ENCODE measurements at regions not wholly inside any gene's neighbourhood (a gene's known extent, or its start where the extent isn't known, plus 50 kb on each side); places are given as distances from the start of the nearest gene placed in this dataset.

GRCh38 chr15:29468899-29469298 is 199.3 kb upstream of the NSMCE3 start:
- no peak overlapping the region for H3K9ac ChIP-seq (ENCODE audit: low read depth in 1 of 2, low read length in 2 of 2)
- no peaks in the 10 kb centered on the region for H3K36me3 ChIP-seq (ENCODE audit: control insufficient read depth in 4 of 4, insufficient read depth in 3 of 4, low read depth in 1 of 4, low read length in 3 of 4)
- TF ChIP-seq HNF4A (conservative IDR thresholded peaks at IDR 0.05) (no peak), SP1 (IDR thresholded peaks at IDR 0.05) (no peak), RXRA (IDR thresholded peaks at IDR 0.05) (no peak), NR2F2 (IDR thresholded peaks at IDR 0.05) (no peak), ATF3 (IDR thresholded peaks at IDR 0.05) (no peak), GABPA (IDR thresholded peaks at IDR 0.05 in 1 of 2, conservative IDR thresholded peaks at IDR 0.05 in 1 of 2) (no peak), MAX (IDR thresholded peaks at IDR 0.05) (no peak), FOXA1 (IDR thresholded peaks at IDR 0.05) (no peak), REST (IDR thresholded peaks at IDR 0.05) (no peak), YY1 (IDR thresholded peaks at IDR 0.05) (no peak), JUND (IDR thresholded peaks at IDR 0.05) (no peak), FOXA2 (IDR thresholded peaks at IDR 0.05) (no peak), HNF4G (IDR thresholded peaks at IDR 0.05) (no peak), EGR1 (IDR thresholded peaks at IDR 0.05; ENCODE audit: low read depth in 2 of 2) (no peak), TAF1 (conservative IDR thresholded peaks at IDR 0.05) (no peak), CTCF (IDR thresholded peaks at IDR 0.05; ENCODE audit: low read depth, low read length, missing input control) (no peak), RAD21 (IDR thresholded peaks at IDR 0.05) (no peak), ZBTB33 (IDR thresholded peaks at IDR 0.05) (no peak)
- no peaks in the 10 kb centered on the region for H3K27me3 ChIP-seq (ENCODE audit: control insufficient read depth in 4 of 4, insufficient read depth in 4 of 4, low read length in 3 of 4)
- peaks cover 2 to 9% (median 2%) of the 10 kb centered on the region in 4 donors for H3K4me1 ChIP-seq (ENCODE audit: control insufficient read depth in 4 of 4, insufficient read depth in 4 of 4, low read length in 3 of 4)
- DNase-seq (ENCODE audit: low spot score), result no peak
- WGBS, result 87% methylated on average over 10 of the region's 10 CpGs
- no peak overlapping the region for H3K4me3 ChIP-seq (ENCODE audit: low read depth in 1 of 3, low read length in 3 of 3)
- H3K27ac ChIP-seq (ENCODE audit: low read depth in 1 of 2, low read length in 2 of 2), result no peak overlapping the region
- no peaks in the 10 kb centered on the region for H3K9me3 ChIP-seq (ENCODE audit: control insufficient read depth in 4 of 4, low read length in 3 of 4)

All from liver (tissue), 8 donors.